HepG2 (cell line): ENCODE measurements at regions not wholly inside any gene's neighbourhood (a gene's known extent, or its start where the extent isn't known, plus 50 kb on each side); places are given as distances from the start of the nearest gene placed in this dataset.

Experiments
- FOXP1 ChIP-seq, 2 experiments: fragments of 450-650 bp in 1 of 2; IDR thresholded peaks; 2 replicates each; pipeline ENCODE4 v1.6.1; 2017 to 2018; ENCODE audit warnings: antibody characterized with exemption in 1 of 2
- GTF3A ChIP-seq: sonication (generic); formaldehyde crosslinking; conservative IDR thresholded peaks from 2 replicates; pipeline ENCODE4 v1.4.0; 2020; ENCODE audit warnings: mild to moderate bottlenecking, missing genetic modification reagents
- HDAC2 ChIP-seq: sonication (generic); formaldehyde crosslinking; IDR thresholded peaks from 2 replicates; pipeline ENCODE4 v1.4.0; 2020; ENCODE audit warnings: missing genetic modification reagents
- HIVEP1 ChIP-seq: sonication (generic); formaldehyde crosslinking; IDR thresholded peaks from 2 replicates; pipeline ENCODE4 v1.4.0; 2020; ENCODE audit warnings: mild to moderate bottlenecking, missing genetic modification reagents
- HNF4A ChIP-seq: sonication (generic); formaldehyde crosslinking; IDR thresholded peaks from 2 replicates; pipeline ENCODE4 v1.4.0; 2020; ENCODE audit warnings: missing genetic modification reagents
- KLF9 ChIP-seq: IDR thresholded peaks from 2 replicates; pipeline ENCODE4 v1.6.1; 2016; ENCODE audit warnings: low read depth
- MAFK ChIP-seq, 2 experiments: IDR thresholded peaks in 1 of 2; conservative IDR thresholded peaks in 1 of 2; 2 replicates each; pipeline ENCODE4 v1.6.1; 2011; ENCODE audit warnings: improper control_type of control experiment in 2 of 2, low read length in 2 of 2
- NR2C2 ChIP-seq: sonication (generic); formaldehyde crosslinking; IDR thresholded peaks from 2 replicates; pipeline ENCODE4 v1.4.0; 2020; ENCODE audit warnings: missing genetic modification reagents, mild to moderate bottlenecking, moderate library complexity, borderline replicate concordance
- SOX13 ChIP-seq, 3 experiments: fragments of 450-650 bp in 1 of 3; sonication (generic) in 1 of 3; formaldehyde crosslinking in 1 of 3; IDR thresholded peaks in 2 of 3; conservative IDR thresholded peaks in 1 of 3; 2 replicates each; pipeline versions ENCODE4 v1.5.0 to v1.6.1; 2016 to 2020; ENCODE audit warnings: antibody characterized with exemption in 1 of 3, mild to moderate bottlenecking in 1 of 3, missing compliant biosample characterization in 1 of 3, missing genetic modification reagents in 1 of 3, moderate library complexity in 1 of 3
- SPEN ChIP-seq: sonication (generic); formaldehyde crosslinking; IDR thresholded peaks from 2 replicates; pipeline ENCODE4 v1.5.1; 2020; ENCODE audit warnings: low read depth, mild to moderate bottlenecking, missing genetic modification reagents
- ZNF282 ChIP-seq: fragments of 450-650 bp; IDR thresholded peaks from 2 replicates; pipeline ENCODE4 v1.6.1; 2018; ENCODE audit not compliant: partially characterized antibody
- ZNF747 ChIP-seq: sonication (generic); formaldehyde crosslinking; IDR thresholded peaks from 2 replicates; pipeline ENCODE4 v1.8.1; 2023; ENCODE audit warnings: missing genetic modification reagents, mild to moderate bottlenecking, borderline replicate concordance
- ZSCAN12 ChIP-seq: sonication (generic); formaldehyde crosslinking; IDR thresholded peaks from 2 replicates; pipeline ENCODE4 v1.9.0; 2021; ENCODE audit warnings: mild to moderate bottlenecking, missing genetic modification reagents
- TF ChIP-seq, protein P1 (sequence below): sonication (generic); formaldehyde crosslinking; IDR thresholded peaks from 2 replicates; pipeline ENCODE4 v1.9.0; 2021; ENCODE audit warnings: missing genetic modification reagents, borderline replicate concordance
- TF ChIP-seq, protein P2 (sequence below): IDR thresholded peaks from 2 replicates; pipeline ENCODE4 v1.6.1; 2016; ENCODE audit warnings: mild to moderate bottlenecking
- TF ChIP-seq, protein P3 (sequence below): sonication (generic); formaldehyde crosslinking; IDR thresholded peaks from one replicate; pipeline ENCODE4 v1.5.1; 2020; ENCODE audit warnings: mild to moderate bottlenecking, missing genetic modification reagents; ENCODE audit errors: not compliant biosample characterization

DNA sequence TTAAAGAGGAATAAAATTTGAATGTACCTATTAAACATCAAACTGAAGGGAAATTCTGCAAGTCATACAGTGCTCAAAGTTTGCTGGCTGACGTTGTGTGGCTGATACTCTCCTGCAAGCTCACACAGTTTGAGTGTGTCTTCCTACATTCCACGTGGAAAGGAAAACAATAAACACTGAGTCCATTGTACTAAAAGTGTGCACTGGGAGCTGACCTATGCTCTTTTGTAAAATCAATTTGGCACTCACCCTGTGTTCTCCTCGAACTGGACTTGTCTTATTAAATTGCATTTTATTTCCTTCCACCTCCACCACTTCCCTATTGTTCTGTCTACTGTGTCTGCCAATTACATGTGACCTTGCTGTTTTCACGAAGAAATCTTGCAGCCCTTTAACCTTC lies 458.0 kb downstream of the CPS1 start (continued):
- TF ChIP-seq MAFK (conservative IDR thresholded peaks at IDR 0.05 in 1 of 2, IDR thresholded peaks at IDR 0.05 in 1 of 2; ENCODE audit: low read length in 2 of 2): 0 out of 4 replicates have a peak, but pooled peaks of 1 of the 2 experiments have one; percentile 4
- no peak for TF ChIP-seq KLF9 (CRISPR knock-in tag)
- no peak for TF ChIP-seq GTF3A (CRISPR knock-in tag)
- TF ChIP-seq, protein P1, sequence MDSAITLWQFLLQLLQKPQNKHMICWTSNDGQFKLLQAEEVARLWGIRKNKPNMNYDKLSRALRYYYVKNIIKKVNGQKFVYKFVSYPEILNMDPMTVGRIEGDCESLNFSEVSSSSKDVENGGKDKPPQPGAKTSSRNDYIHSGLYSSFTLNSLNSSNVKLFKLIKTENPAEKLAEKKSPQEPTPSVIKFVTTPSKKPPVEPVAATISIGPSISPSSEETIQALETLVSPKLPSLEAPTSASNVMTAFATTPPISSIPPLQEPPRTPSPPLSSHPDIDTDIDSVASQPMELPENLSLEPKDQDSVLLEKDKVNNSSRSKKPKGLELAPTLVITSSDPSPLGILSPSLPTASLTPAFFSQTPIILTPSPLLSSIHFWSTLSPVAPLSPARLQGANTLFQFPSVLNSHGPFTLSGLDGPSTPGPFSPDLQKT (CRISPR knock-in tag): no peak
- no peak for TF ChIP-seq ZSCAN12 (CRISPR knock-in tag)
- peak; percentile 78 for TF ChIP-seq SOX13 (IDR thresholded peaks at IDR 0.05)
- TF ChIP-seq SOX13 (CRISPR knock-in tag; conservative IDR thresholded peaks at IDR 0.05 in 1 of 2, IDR thresholded peaks at IDR 0.05 in 1 of 2): peak in 1 of 2 experiments; percentile 98; a peak in 2 of 4 replicates
- TF ChIP-seq, protein P2, sequence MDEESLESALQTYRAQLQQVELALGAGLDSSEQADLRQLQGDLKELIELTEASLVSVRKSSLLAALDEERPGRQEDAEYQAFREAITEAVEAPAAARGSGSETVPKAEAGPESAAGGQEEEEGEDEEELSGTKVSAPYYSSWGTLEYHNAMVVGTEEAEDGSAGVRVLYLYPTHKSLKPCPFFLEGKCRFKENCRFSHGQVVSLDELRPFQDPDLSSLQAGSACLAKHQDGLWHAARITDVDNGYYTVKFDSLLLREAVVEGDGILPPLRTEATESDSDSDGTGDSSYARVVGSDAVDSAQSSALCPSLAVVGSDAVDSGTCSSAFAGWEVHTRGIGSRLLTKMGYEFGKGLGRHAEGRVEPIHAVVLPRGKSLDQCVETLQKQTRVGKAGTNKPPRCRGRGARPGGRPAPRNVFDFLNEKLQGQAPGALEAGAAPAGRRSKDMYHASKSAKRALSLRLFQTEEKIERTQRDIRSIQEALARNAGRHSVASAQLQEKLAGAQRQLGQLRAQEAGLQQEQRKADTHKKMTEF (CRISPR knock-in tag): 0 out of 2 replicates have a peak, but pooled peaks have one; percentile 32
- 0 out of 2 replicates have a peak, but pooled peaks have one; percentile 26 for TF ChIP-seq ZNF747 (CRISPR knock-in tag)
- TF ChIP-seq SPEN (CRISPR knock-in tag): no peak
- no peak for TF ChIP-seq HIVEP1
- TF ChIP-seq, protein P3, sequence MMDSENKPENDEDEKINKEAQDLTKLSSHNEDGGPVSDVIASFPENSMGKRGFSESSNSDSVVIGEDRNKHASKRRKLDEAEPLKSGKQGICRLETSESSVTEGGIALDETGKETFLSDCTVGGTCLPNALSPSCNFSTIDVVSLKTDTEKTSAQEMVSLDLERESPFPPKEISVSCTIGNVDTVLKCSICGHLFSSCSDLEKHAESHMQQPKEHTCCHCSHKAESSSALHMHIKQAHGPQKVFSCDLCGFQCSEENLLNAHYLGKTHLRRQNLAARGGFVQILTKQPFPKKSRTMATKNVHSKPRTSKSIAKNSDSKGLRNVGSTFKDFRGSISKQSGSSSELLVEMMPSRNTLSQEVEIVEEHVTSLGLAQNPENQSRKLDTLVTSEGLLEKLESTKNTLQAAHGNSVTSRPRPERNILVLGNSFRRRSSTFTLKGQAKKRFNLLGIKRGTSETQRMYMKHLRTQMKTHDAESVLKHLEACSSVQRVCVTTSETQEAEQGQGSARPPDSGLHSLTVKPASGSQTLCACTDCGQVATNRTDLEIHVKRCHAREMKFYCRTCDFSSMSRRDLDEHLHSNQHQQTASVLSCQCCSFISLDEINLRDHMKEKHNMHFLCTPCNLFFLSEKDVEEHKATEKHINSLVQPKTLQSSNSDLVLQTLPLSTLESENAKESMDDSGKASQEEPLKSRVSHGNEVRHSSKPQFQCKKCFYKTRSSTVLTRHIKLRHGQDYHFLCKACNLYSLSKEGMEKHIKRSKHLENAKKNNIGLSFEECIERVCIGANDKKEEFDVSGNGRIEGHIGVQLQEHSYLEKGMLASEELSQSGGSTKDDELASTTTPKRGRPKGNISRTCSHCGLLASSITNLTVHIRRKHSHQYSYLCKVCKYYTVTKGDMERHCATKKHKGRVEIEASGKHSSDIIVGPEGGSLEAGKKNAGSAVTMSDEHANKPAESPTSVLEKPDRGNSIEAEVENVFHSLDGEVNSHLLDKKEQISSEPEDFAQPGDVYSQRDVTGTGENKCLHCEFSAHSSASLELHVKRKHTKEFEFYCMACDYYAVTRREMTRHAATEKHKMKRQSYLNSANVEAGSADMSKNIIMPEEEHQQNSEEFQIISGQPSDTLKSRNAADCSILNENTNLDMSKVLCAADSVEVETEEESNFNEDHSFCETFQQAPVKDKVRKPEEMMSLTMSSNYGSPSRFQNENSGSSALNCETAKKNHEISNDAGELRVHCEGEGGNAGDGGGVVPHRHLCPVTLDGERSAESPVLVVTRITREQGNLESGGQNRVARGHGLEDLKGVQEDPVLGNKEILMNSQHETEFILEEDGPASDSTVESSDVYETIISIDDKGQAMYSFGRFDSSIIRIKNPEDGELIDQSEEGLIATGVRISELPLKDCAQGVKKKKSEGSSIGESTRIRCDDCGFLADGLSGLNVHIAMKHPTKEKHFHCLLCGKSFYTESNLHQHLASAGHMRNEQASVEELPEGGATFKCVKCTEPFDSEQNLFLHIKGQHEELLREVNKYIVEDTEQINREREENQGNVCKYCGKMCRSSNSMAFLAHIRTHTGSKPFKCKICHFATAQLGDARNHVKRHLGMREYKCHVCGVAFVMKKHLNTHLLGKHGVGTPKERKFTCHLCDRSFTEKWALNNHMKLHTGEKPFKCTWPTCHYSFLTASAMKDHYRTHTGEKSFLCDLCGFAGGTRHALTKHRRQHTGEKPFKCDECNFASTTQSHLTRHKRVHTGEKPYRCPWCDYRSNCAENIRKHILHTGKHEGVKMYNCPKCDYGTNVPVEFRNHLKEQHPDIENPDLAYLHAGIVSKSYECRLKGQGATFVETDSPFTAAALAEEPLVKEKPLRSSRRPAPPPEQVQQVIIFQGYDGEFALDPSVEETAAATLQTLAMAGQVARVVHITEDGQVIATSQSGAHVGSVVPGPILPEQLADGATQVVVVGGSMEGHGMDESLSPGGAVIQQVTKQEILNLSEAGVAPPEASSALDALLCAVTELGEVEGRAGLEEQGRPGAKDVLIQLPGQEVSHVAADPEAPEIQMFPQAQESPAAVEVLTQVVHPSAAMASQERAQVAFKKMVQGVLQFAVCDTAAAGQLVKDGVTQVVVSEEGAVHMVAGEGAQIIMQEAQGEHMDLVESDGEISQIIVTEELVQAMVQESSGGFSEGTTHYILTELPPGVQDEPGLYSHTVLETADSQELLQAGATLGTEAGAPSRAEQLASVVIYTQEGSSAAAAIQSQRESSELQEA (CRISPR knock-in tag): no peak
- no peak for TF ChIP-seq ZNF282
- TF ChIP-seq HDAC2 (CRISPR knock-in tag): peak; percentile 52; the same call in 1 of the 2 replicates
- peak; percentile 35; the same call in 1 of the 2 replicates for TF ChIP-seq NR2C2 (CRISPR knock-in tag)
- peak; percentile 75 for TF ChIP-seq HNF4A
- peak; percentile 22; the same call in 1 of the 2 replicates for TF ChIP-seq FOXP1 (IDR thresholded peaks at IDR 0.05)
- TF ChIP-seq FOXP1 (CRISPR knock-in tag; IDR thresholded peaks at IDR 0.05): peak; percentile 75
